ENCODE measurements at regions not wholly inside any gene's neighbourhood (a gene's known extent, or its start where the extent isn't known, plus 50 kb on each side); places are given as distances from the start of the nearest gene placed in this dataset.

- DNase-seq (ENCODE audit: low read depth), result no peak
- Histone ChIP-seq H3K4me3 (ENCODE audit: low read depth, low read length) (no peak overlapping the region), H3K36me3 (ENCODE audit: control insufficient read depth, insufficient read depth, low read length) (no peaks in the 10 kb centered on the region), H3K27me3 (ENCODE audit: control insufficient read depth, insufficient read depth, low read length) (no peaks in the 10 kb centered on the region)
- no peak for TF ChIP-seq CTCF (IDR thresholded peaks at IDR 0.05; ENCODE audit: insufficient read depth, low read depth, low read length)
- CTCF ChIA-PET, result interaction anchor here (1.0 kb wide), 1 partner anchor 10 kb away, joined by 4 read pairs; no protein-coding TSS in a partner anchor
- POLR2A ChIA-PET, result no interaction called here
Observed at GRCh38 chr2:67670747-67671183, 273.6 kb downstream of the ETAA1 start.

GRCh38 chr2:67671464-67672450, 274.6 kb downstream of the ETAA1 start:
- POLR2A ChIA-PET, result no interaction called here
- H3K36me3 ChIP-seq (ENCODE audit: control insufficient read depth, insufficient read depth, low read length), result no peaks in the 10 kb centered on the region

GRCh38 chr2:67674668-67675067, 277.5 kb downstream of the ETAA1 start:
- Histone ChIP-seq H3K36me3 (ENCODE audit: control insufficient read depth, insufficient read depth, low read length) (no peaks in the 10 kb centered on the region), H3K27me3 (ENCODE audit: control insufficient read depth, insufficient read depth, low read length) (no peaks in the 10 kb centered on the region), H3K4me3 (ENCODE audit: low read depth, low read length) (no peak overlapping the region)
- no peak for DNase-seq (ENCODE audit: low read depth)
- ChIA-PET CTCF (interaction anchor here (0.6 to 1.2 kb wide), 2 partner anchors 160 to 172 kb away, joined by 3 read pairs; no protein-coding TSS in a partner anchor), POLR2A (no interaction called here)
- no peak for TF ChIP-seq CTCF (IDR thresholded peaks at IDR 0.05; ENCODE audit: insufficient read depth, low read depth, low read length)

More at GRCh38 chr2:67671464-67672450, 274.6 kb downstream of the ETAA1 start:
- no peak for TF ChIP-seq CTCF (IDR thresholded peaks at IDR 0.05; ENCODE audit: insufficient read depth, low read depth, low read length)
- CTCF ChIA-PET, result interaction anchor here (1.0 kb wide), 1 partner anchor 11 kb away, joined by 4 read pairs; no protein-coding TSS in a partner anchor
- DNase-seq (ENCODE audit: low read depth), result no peak
- Histone ChIP-seq H3K27me3 (ENCODE audit: control insufficient read depth, insufficient read depth, low read length) (no peaks in the 10 kb centered on the region), H3K4me3 (ENCODE audit: low read depth, low read length) (no peak overlapping the region)

GRCh38 chr2:67684991-67685390, 287.9 kb downstream of the ETAA1 start:
- no peak for DNase-seq (ENCODE audit: low read depth)
- POLR2A ChIA-PET, result no interaction called here
- H3K36me3 ChIP-seq (ENCODE audit: control insufficient read depth, insufficient read depth, low read length), result no peaks in the 10 kb centered on the region
- CTCF ChIA-PET, result no interaction called here
- no peak overlapping the region for H3K4me3 ChIP-seq (ENCODE audit: low read depth, low read length)
- no peak for TF ChIP-seq CTCF (IDR thresholded peaks at IDR 0.05; ENCODE audit: insufficient read depth, low read depth, low read length)
- H3K27me3 ChIP-seq (ENCODE audit: control insufficient read depth, insufficient read depth, low read length), result no peaks in the 10 kb centered on the region; the same call in 1 of the 2 replicates

GRCh38 chr2:67686254-67686653, 289.1 kb downstream of the ETAA1 start:
- TF ChIP-seq CTCF (IDR thresholded peaks at IDR 0.05; ENCODE audit: insufficient read depth, low read depth, low read length), result no peak
- no peaks in the 10 kb centered on the region; the same call in 1 of the 2 replicates for H3K27me3 ChIP-seq (ENCODE audit: control insufficient read depth, insufficient read depth, low read length)
- CTCF ChIA-PET, result no interaction called here
- POLR2A ChIA-PET, result no interaction called here
- H3K4me3 ChIP-seq (ENCODE audit: low read depth, low read length), result no peak overlapping the region
- H3K36me3 ChIP-seq (ENCODE audit: control insufficient read depth, insufficient read depth, low read length), result no peaks in the 10 kb centered on the region
- no peak for DNase-seq (ENCODE audit: low read depth)
